ENCODE measurements at regions not wholly inside any gene's neighbourhood (a gene's known extent, or its start where the extent isn't known, plus 50 kb on each side); places are given as distances from the start of the nearest gene placed in this dataset.
"Not testable (repeated sequence)": the region's sequence is repeated elsewhere in the genome, so short reads cannot be mapped to it uniquely, and the experiment has no call there.

DNA sequence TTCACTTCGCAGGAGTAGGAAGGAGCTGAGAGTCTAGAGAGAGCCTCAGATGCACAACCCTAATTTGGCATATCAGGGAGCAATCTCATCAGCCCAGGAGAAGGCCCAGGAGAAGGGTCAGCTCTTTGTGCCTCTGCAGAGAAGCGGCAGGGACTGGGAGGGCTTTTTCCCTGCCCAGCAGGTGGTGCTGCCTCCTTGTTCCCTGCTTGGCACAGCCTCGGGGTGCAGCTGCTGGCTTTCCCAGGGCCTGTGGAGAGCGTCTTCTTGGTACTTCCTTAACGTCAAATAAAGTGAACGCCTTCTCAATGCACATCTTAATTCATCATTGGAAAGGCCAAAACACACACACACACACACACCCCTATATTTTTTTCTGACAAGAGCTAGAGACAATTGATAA lies 519.3 kb downstream of the GOLGA6L6 start:
- DNase-seq, POLR2A ChIA-PET: not testable (repeated sequence)

DNA sequence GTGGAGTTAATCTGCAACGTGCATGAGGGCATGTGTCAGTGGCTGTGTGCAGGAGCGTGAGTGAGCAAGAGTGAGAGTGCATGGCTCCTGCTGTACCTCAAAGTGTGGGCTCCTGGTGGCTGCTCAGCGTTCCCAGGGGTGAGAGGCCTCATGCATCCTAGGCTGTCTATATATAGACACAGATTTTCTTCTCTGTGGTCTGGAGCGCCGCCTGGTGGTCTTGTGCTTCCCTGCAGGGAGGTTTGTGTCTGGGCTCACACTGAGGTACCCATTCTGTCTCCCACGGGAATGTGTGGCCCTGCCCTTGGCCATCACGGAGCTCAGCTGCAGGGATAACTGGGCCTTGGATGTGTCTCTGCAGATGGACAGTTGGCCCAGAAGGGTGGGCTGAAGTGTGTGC lies 520.2 kb downstream of the GOLGA6L6 start:
- H3K36me3 Mint-ChIP-seq, POLR2A ChIA-PET, DNase-seq, H3K9me3 Mint-ChIP-seq, H3K4me3 Mint-ChIP-seq, H3K27me3 Mint-ChIP-seq, H3K4me1 Mint-ChIP-seq, H3K27ac Mint-ChIP-seq: not testable (repeated sequence)
- peak; percentile 45 for ATAC-seq (ENCODE audit: low read depth)

More for the DNA sequence above, 519.3 kb downstream of the GOLGA6L6 start:
- H3K4me3 Mint-ChIP-seq; H3K36me3 Mint-ChIP-seq; H3K4me1 Mint-ChIP-seq; H3K27ac Mint-ChIP-seq; ATAC-seq (ENCODE audit: low read depth); H3K27me3 Mint-ChIP-seq; H3K9me3 Mint-ChIP-seq: not testable (repeated sequence)

DNA sequence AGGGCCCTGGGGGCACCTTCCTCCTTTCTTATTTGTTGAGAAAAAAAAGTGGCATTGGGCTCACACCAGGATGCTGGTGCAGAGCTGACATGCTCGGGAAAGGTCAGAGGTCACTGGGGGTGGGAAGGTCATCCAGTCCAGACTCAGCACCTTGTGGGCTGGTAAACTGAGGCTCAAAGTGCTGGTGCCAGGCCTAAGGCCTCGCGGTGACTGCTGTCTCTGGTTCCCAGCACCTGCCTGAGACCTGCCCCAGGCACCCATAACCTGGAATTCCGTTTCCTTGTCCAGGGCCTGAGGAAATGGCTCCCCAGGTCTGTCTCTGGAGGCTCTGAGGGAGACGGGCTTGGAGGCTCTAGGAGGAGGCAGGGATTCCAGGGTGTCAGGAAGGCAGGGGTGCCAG lies 521.0 kb downstream of the GOLGA6L6 start:
- H3K27ac Mint-ChIP-seq; H3K36me3 Mint-ChIP-seq; DNase-seq; POLR2A ChIA-PET; H3K4me3 Mint-ChIP-seq; H3K27me3 Mint-ChIP-seq; ATAC-seq (ENCODE audit: low read depth); H3K4me1 Mint-ChIP-seq; H3K9me3 Mint-ChIP-seq: not testable (repeated sequence)

DNA sequence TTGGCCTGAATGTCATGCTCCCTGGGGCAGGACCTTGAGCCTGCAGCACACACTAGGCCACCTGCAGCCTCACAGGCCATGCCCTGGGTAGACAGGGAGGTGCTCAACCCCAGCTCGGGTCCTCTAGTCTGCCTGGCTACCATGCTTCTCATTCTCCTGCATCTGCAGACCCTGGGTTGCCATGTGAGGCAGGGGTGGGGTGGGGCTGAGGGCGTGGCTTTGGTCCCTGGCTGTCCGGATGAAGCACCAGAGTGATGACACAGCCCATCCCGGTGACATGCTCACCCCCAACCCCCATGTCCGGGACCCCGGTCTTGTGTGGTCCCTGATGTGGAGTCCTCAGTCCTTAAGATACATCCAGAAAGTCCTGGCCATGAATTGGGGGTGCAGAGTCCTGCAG lies 521.8 kb downstream of the GOLGA6L6 start:
- H3K4me1 Mint-ChIP-seq; ATAC-seq (ENCODE audit: low read depth); H3K4me3 Mint-ChIP-seq; POLR2A ChIA-PET; DNase-seq; H3K36me3 Mint-ChIP-seq; H3K27me3 Mint-ChIP-seq; H3K9me3 Mint-ChIP-seq; H3K27ac Mint-ChIP-seq: not testable (repeated sequence)

DNA sequence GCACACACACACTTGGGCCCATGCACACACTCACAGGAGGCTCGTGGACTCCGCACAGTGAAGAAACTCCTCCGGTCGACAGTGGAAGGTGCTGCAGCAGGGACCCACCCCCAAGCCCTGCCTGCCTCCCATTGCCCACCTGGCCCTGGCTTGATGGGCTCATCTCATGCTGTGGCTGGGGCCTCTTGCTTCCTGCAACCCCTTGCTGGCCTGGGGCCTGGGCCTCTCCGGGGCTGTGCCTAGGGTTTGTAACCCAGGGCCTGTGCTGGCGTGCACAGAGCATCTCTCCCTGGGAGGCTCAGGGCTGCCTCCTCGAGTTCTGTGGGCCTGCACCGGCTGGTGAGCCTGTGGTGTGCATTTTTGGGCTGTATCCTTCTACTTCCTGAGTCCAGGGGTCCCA lies 524.0 kb downstream of the GOLGA6L6 start:
- H3K27ac Mint-ChIP-seq; H3K36me3 Mint-ChIP-seq; H3K9me3 Mint-ChIP-seq; DNase-seq; H3K4me1 Mint-ChIP-seq; POLR2A ChIA-PET; H3K27me3 Mint-ChIP-seq; ATAC-seq (ENCODE audit: low read depth); H3K4me3 Mint-ChIP-seq: not testable (repeated sequence)

DNA sequence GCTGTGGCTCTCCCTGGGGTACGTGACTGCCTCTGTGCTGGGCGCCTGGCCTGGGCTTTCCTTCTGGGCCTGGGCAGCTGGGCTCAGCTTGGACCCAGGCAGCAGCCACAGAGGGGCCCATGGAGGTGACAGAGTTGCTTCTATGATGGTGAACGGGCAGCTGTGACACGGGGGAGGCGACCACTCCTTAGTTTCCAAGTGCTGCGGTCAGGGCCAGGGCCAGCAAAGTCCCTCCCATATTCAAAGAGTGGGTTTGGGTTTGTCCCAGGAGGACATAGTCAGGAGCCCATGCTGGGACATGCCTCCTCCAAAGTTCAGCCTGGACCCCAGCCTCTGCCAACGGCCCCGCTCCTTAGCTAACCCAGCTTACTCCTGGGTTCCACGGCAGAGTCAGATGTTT lies 524.7 kb downstream of the GOLGA6L6 start:
- not testable (repeated sequence) for H3K27me3 Mint-ChIP-seq, H3K27ac Mint-ChIP-seq

DNA sequence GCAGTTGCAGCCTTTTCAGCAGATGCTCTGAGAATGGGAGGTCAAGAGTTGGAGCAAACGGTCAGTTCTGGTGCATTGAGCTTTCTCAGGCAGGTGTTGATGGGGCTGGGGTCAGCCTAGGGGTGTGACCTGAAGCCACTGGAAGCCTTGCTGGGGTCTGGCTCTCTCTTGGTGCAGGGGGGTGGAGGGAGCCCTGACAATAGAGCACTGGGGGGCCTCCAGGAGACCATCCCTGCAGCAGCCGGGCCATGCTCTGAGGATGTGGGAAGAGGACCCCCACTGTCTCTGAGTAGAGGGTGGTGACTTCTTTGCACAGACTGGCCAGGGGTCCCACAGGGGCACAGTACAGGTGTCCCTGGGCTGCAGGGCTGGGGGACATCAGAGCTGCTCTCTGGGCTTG lies 528.8 kb downstream of the GOLGA6L6 start:
- H3K4me1 Mint-ChIP-seq; H3K27me3 Mint-ChIP-seq; H3K4me3 Mint-ChIP-seq; H3K27ac Mint-ChIP-seq; DNase-seq; H3K36me3 Mint-ChIP-seq; H3K9me3 Mint-ChIP-seq; POLR2A ChIA-PET; ATAC-seq (ENCODE audit: low read depth): not testable (repeated sequence)

More for the DNA sequence above, 524.7 kb downstream of the GOLGA6L6 start:
- H3K4me3 Mint-ChIP-seq; DNase-seq; H3K9me3 Mint-ChIP-seq; H3K36me3 Mint-ChIP-seq; H3K4me1 Mint-ChIP-seq; ATAC-seq (ENCODE audit: low read depth); POLR2A ChIA-PET: not testable (repeated sequence)

DNA sequence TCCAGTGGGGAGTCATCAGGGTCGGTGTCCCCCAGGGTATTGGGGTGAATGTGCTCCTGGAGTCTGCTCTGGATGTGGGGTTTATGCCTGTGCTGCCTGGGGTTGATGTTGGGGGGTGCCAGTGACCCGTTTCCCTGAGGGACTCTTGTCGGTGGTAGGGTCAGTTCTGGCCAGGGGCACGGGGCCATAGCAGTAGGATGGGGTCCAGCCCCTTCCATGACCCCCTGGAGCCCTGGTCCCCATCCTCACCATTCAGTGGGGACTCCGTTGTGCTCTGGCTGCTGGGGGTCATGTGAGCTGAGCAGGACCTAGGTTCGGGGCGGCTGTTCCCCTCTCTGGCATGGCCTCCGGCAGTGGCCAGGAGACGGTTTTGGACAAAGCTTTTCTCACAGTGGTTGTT lies 530.8 kb downstream of the GOLGA6L6 start:
- H3K27me3 Mint-ChIP-seq; H3K36me3 Mint-ChIP-seq; H3K4me1 Mint-ChIP-seq; DNase-seq; POLR2A ChIA-PET; H3K27ac Mint-ChIP-seq; H3K4me3 Mint-ChIP-seq; H3K9me3 Mint-ChIP-seq; ATAC-seq (ENCODE audit: low read depth): not testable (repeated sequence)

DNA sequence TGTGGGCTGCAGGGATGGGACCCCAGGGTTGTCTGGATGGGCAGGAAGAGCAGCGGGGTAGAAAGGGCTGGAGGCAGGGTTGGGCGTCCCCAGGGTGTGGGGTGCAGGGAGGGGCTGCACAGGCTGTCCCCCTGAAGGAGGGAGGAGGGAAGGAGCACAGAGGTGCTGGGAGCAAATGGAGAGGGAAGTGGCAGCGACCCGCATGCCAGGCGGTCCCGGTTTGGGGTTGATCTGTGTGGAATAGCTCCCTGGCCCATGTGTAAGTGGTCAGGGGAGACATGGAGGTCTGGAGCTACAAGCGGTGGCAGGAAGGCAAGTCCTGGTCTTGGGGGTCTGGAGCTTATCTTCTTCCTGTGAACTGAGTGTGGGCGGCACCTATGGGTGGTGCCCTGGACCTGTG lies 532.0 kb downstream of the GOLGA6L6 start:
- H3K27ac Mint-ChIP-seq; H3K36me3 Mint-ChIP-seq; DNase-seq; H3K27me3 Mint-ChIP-seq; H3K4me3 Mint-ChIP-seq; POLR2A ChIA-PET; H3K4me1 Mint-ChIP-seq; H3K9me3 Mint-ChIP-seq; ATAC-seq (ENCODE audit: low read depth): not testable (repeated sequence)

DNA sequence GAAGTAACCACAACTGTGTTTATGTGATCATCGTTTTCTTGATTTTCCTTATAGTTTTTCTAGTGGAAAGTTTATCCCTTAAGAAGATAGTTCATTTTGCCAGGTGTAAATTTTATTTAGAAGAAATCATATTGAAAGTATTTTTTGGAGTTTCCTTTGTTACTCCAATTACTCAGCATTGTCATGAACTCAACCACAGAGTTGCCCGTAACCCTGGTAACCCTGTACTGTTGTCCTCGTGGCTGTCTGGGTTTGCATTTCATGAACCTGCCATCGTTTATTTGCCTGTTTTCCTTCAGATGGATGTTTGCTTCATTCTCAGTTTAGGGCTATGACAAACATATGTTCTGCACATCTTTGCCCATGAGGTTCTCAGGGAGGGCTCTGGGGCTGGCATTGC lies 534.3 kb downstream of the GOLGA6L6 start:
- ATAC-seq (ENCODE audit: low read depth); H3K36me3 Mint-ChIP-seq; H3K4me3 Mint-ChIP-seq; POLR2A ChIA-PET; H3K4me1 Mint-ChIP-seq; H3K27ac Mint-ChIP-seq; DNase-seq; H3K27me3 Mint-ChIP-seq; H3K9me3 Mint-ChIP-seq: not testable (repeated sequence)

DNA sequence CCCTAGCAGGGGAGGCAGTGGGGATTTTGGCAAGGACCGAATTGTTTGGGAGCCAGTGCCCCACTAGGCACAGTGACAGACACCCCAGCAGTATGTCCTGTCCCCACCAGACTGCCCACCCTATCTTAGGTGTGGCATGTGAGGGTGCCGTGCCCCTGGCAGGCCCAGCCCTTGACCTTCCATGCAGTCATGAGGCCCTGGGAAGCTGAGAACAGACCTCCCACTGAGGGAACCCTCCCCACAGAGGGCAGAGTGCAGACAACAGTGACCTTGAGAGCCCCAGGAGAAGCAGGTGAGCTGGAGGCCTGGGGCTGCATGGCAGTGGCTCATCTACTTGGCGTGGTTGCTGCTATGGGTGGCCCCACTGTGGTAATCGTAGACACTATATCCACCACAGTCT lies 538.1 kb downstream of the GOLGA6L6 start:
- POLR2A ChIA-PET; DNase-seq; H3K27me3 Mint-ChIP-seq; H3K4me3 Mint-ChIP-seq; H3K36me3 Mint-ChIP-seq; H3K9me3 Mint-ChIP-seq; ATAC-seq (ENCODE audit: low read depth); H3K4me1 Mint-ChIP-seq; H3K27ac Mint-ChIP-seq: not testable (repeated sequence)

DNA sequence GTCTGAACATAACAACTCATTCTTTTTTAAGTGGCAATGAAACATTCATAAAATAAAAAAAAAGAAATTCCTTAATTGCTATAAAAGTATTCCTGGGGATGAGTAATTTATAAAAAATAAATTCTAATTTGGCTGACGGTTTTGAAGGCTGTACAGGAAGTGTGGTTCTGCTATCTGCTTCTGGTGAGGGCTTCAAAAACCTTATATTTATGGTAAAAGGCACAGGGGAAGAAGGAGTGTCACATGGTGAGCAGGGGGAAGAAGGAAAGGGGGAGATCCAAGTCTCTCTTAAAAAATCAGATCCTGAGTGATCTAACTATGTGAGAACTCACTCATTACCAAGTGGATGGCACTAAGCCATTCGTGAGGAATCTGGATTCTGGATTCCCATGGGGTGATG lies 539.0 kb downstream of the GOLGA6L6 start:
- H3K4me3 Mint-ChIP-seq; POLR2A ChIA-PET; H3K9me3 Mint-ChIP-seq; H3K36me3 Mint-ChIP-seq; H3K4me1 Mint-ChIP-seq; H3K27me3 Mint-ChIP-seq; ATAC-seq (ENCODE audit: low read depth); H3K27ac Mint-ChIP-seq; DNase-seq: not testable (repeated sequence)

DNA sequence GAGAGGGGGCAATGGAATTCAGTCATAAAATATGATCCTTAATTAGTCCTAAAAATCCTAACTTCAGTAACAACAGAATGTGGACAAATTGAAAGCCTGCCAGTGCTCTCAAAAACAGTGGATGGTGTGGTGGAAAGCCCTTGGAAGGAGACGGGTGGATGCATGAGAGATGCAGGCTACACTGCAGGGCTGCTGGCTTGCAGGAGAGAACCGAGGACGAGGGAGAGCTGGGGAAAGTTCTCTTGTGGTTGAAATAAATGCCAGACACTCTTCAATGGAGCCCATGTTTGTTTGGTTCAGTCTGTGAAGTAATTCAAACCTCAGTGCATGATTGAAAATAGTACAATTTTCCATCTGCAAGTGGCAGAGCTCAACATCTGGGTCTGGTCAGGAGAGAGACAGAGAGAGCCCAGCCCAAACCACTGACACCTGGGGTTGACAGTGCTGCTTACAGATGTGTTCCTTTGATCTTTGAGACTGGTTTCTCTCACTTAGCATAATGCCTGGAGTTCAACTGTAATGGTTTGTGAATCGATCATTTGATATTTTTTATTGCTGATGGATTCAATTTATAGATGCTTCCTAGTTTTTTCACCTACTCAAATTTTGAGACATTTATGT lies 544.9 kb downstream of the GOLGA6L6 start:
- ATAC-seq (ENCODE audit: low read depth); H3K4me1 Mint-ChIP-seq; H3K27me3 Mint-ChIP-seq; H3K36me3 Mint-ChIP-seq; H3K4me3 Mint-ChIP-seq; DNase-seq; H3K9me3 Mint-ChIP-seq; H3K27ac Mint-ChIP-seq; POLR2A ChIA-PET: not testable (repeated sequence)

DNA sequence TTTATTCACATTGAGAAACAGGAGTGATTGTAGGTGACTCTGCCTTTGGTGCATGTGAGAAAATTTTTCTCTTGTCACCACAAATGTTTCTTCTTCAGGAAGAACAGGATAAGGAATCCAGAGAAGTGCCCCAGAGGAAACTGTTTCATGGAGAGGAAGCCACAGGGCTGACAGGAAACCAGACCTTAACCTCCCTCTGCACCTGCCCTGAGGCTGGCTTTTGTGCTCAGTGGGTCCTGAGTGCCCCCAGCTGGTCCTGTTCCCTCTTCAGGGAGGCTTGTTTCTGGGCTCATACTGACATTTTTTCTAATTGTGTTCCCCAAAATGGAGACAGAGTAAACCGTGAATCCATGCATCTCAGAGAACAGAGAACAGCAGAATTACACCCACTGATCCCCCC lies 546.3 kb downstream of the GOLGA6L6 start:
- POLR2A ChIA-PET, DNase-seq: not testable (repeated sequence)

DNA sequence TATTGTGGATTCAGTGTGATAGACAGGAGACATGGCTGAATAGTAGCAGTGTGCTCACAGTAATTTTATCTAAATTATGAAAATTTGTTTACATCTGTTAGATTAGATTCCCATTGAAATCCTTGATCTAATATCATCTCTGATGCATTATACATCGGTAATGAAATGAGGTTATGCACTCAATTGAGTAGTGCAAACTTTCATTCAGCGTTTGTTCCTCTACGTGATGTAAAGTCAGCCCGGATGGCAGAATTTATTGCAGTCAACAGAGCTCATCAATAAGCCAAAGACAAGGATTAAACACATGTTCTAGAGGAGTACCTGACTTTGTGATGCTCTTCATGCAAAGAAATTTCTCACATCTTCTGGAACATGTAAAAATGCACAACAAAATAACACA lies 549.2 kb downstream of the GOLGA6L6 start:
- ATAC-seq (ENCODE audit: low read depth) (no peak), DNase-seq (no peak)
- Mint-ChIP-seq H3K9me3 (peaks cover 11% of the 10 kb centered on the region), H3K4me3 (no peak overlapping the region), H3K27ac (no peak overlapping the region), H3K4me1 (no peaks in the 10 kb centered on the region), H3K36me3 (no peaks in the 10 kb centered on the region), H3K27me3 (no peaks in the 10 kb centered on the region)
- POLR2A ChIA-PET: no interaction called here

More for the DNA sequence above, 546.3 kb downstream of the GOLGA6L6 start:
- not testable (repeated sequence) for H3K4me3 Mint-ChIP-seq; H3K36me3 Mint-ChIP-seq; H3K27me3 Mint-ChIP-seq; H3K4me1 Mint-ChIP-seq; H3K27ac Mint-ChIP-seq; ATAC-seq (ENCODE audit: low read depth)
- H3K9me3 Mint-ChIP-seq: peaks cover 11% of the 10 kb centered on the region

Data from activated naive CD8-positive, alpha-beta T cell treated with anti-CD3 and anti-CD28 coated beads, Interleukin-2, amount 10 ng/mL, durations not matched to agents 7 days and 5 days (primary cell).